ENCODE measurements at regions not wholly inside any gene's neighbourhood (a gene's known extent, or its start where the extent isn't known, plus 50 kb on each side); places are given as distances from the start of the nearest gene placed in this dataset.

GRCh38 chr7:67518580-67518979 lies 521.9 kb downstream of the TYW1 start:
- H3K9ac ChIP-seq (ENCODE audit: insufficient read depth, low read length) = no peak overlapping the region
- TF ChIP-seq EZH2 (IDR thresholded peaks at IDR 0.05; ENCODE audit: low read length, missing control alignments) (no peak), CTCF (conservative IDR thresholded peaks at IDR 0.05 in 1 of 2, IDR thresholded peaks at IDR 0.05 in 1 of 2; ENCODE audit: low read depth in 1 of 2, low read length in 2 of 2) (no peak)
- H3K4me2 ChIP-seq (ENCODE audit: extremely low read depth, insufficient read depth, low read length) = no peak overlapping the region
- no peaks in the 10 kb centered on the region for H4K20me1 ChIP-seq (ENCODE audit: control insufficient read depth, extremely low read depth, insufficient read depth, low read length)
- H3K79me2 ChIP-seq (ENCODE audit: control insufficient read depth, insufficient read depth, low read length) = no peaks in the 10 kb centered on the region
- DNase-seq (ENCODE audit: low read depth in 2 of 2) = no peak
- H3K27me3 ChIP-seq (ENCODE audit: control insufficient read depth, insufficient read depth, low read length) = no peaks in the 10 kb centered on the region
- H3K4me3 ChIP-seq (replicated peaks in 1 of 4; ENCODE audit: control extremely low read depth in 1 of 4, insufficient read depth in 1 of 4, low read depth in 3 of 4, low read length in 4 of 4) = no peak overlapping the region
- no peaks in the 10 kb centered on the region for H3K4me1 ChIP-seq (ENCODE audit: control insufficient read depth, extremely low read depth, insufficient read depth, low read length)
- no peaks in the 10 kb centered on the region for H3K36me3 ChIP-seq (ENCODE audit: control insufficient read depth, insufficient read depth, low read length)
- no peak overlapping the region for H2AFZ ChIP-seq (ENCODE audit: low read length)
- H3K9me3 ChIP-seq (ENCODE audit: control insufficient read depth, insufficient read depth, low read depth, low read length) = no peaks in the 10 kb centered on the region
- H3K27ac ChIP-seq (ENCODE audit: insufficient read depth, low read length) = no peak overlapping the region

- Histone ChIP-seq H3K27me3 (ENCODE audit: control insufficient read depth, insufficient read depth, low read length) (no peaks in the 10 kb centered on the region), H3K4me1 (ENCODE audit: control insufficient read depth, extremely low read depth, insufficient read depth, low read length) (no peaks in the 10 kb centered on the region), H4K20me1 (ENCODE audit: control insufficient read depth, extremely low read depth, insufficient read depth, low read length) (no peaks in the 10 kb centered on the region), H2AFZ (ENCODE audit: low read length) (no peak overlapping the region), H3K9ac (ENCODE audit: insufficient read depth, low read length) (no peak overlapping the region), H3K4me2 (ENCODE audit: extremely low read depth, insufficient read depth, low read length) (no peak overlapping the region), H3K27ac (ENCODE audit: insufficient read depth, low read length) (no peak overlapping the region), H3K79me2 (ENCODE audit: control insufficient read depth, insufficient read depth, low read length) (no peaks in the 10 kb centered on the region), H3K9me3 (ENCODE audit: control insufficient read depth, insufficient read depth, low read depth, low read length) (no peaks in the 10 kb centered on the region), H3K36me3 (ENCODE audit: control insufficient read depth, insufficient read depth, low read length) (no peaks in the 10 kb centered on the region), H3K4me3 (replicated peaks in 1 of 4; ENCODE audit: control extremely low read depth in 1 of 4, insufficient read depth in 1 of 4, low read depth in 3 of 4, low read length in 4 of 4) (no peak overlapping the region)
- no peak for DNase-seq (ENCODE audit: low read depth in 2 of 2)
- TF ChIP-seq CTCF (conservative IDR thresholded peaks at IDR 0.05 in 1 of 2, IDR thresholded peaks at IDR 0.05 in 1 of 2; ENCODE audit: low read depth in 1 of 2, low read length in 2 of 2) (no peak), EZH2 (IDR thresholded peaks at IDR 0.05; ENCODE audit: low read length, missing control alignments) (no peak)
Measured at GRCh38 chr7:67519171-67519570, 522.5 kb downstream of the TYW1 start.

- H3K9ac ChIP-seq (ENCODE audit: insufficient read depth, low read length) = no peak overlapping the region
- H3K4me2 ChIP-seq (ENCODE audit: extremely low read depth, insufficient read depth, low read length) = no peak overlapping the region
- H2AFZ ChIP-seq (ENCODE audit: low read length) = no peak overlapping the region
- H3K9me3 ChIP-seq (ENCODE audit: control insufficient read depth, insufficient read depth, low read depth, low read length) = no peaks in the 10 kb centered on the region
- H3K4me3 ChIP-seq (replicated peaks in 1 of 4; ENCODE audit: control extremely low read depth in 1 of 4, insufficient read depth in 1 of 4, low read depth in 3 of 4, low read length in 4 of 4) = no peak overlapping the region
- H3K4me1 ChIP-seq (ENCODE audit: control insufficient read depth, extremely low read depth, insufficient read depth, low read length) = no peaks in the 10 kb centered on the region
- no peak for DNase-seq (ENCODE audit: low read depth in 2 of 2)
- H4K20me1 ChIP-seq (ENCODE audit: control insufficient read depth, extremely low read depth, insufficient read depth, low read length) = no peaks in the 10 kb centered on the region
- H3K27me3 ChIP-seq (ENCODE audit: control insufficient read depth, insufficient read depth, low read length) = no peaks in the 10 kb centered on the region
- H3K79me2 ChIP-seq (ENCODE audit: control insufficient read depth, insufficient read depth, low read length) = no peaks in the 10 kb centered on the region
- no peaks in the 10 kb centered on the region for H3K36me3 ChIP-seq (ENCODE audit: control insufficient read depth, insufficient read depth, low read length)
- TF ChIP-seq EZH2 (IDR thresholded peaks at IDR 0.05; ENCODE audit: low read length, missing control alignments) (no peak), CTCF (conservative IDR thresholded peaks at IDR 0.05 in 1 of 2, IDR thresholded peaks at IDR 0.05 in 1 of 2; ENCODE audit: low read depth in 1 of 2, low read length in 2 of 2) (no peak)
- H3K27ac ChIP-seq (ENCODE audit: insufficient read depth, low read length) = no peak overlapping the region
Measured at GRCh38 chr7:67522504-67522903, 525.9 kb downstream of the TYW1 start.

Data from fibroblast of lung (primary cell).